ENCODE measurements at regions not wholly inside any gene's neighbourhood (a gene's known extent, or its start where the extent isn't known, plus 50 kb on each side); places are given as distances from the start of the nearest gene placed in this dataset.

DNA sequence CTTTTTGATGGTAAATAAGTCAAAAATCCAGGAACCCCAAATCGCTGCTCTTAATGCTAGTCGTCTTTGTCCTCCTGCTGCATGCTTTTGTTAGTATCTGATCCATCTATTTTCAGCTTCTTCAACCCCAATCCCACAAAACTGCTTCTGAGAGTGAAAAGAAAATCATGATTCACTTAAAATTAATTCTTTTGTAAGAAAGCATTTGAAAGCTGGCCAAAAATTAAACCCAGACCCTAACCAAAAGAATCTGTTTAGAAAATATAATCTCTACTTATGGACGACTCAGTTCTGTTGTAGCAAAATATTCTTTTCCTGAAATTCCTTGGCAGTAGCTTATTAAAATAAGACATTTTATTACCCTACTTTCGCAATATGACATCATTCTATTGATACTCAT lies 443.6 kb upstream of the SYT1 start:
- H4K20me1 ChIP-seq (replicated peaks; ENCODE audit: control insufficient read depth, extremely low read depth, insufficient read depth, low read length): no peaks in the 10 kb centered on the region
- H3K4me3 ChIP-seq (replicated peaks in 1 of 3; ENCODE audit: insufficient read depth in 1 of 3, low read depth in 1 of 3, low read length in 3 of 3): no peak overlapping the region
- H3K79me2 ChIP-seq (ENCODE audit: control insufficient read depth, insufficient read depth, low read length): no peaks in the 10 kb centered on the region
- intact Hi-C loops (cut with micrococcal nuclease): no loop called here
- no peaks in the 10 kb centered on the region for H3K9me3 ChIP-seq (replicated peaks; ENCODE audit: control insufficient read depth, insufficient read depth, low read length)
- CTCF ChIA-PET: interaction anchor here (0.8 to 0.9 kb wide), 2 partner anchors 14 to 140 kb away, joined by 3 read pairs; no protein-coding TSS in a partner anchor
- dilution Hi-C loops (cut with MboI; ENCODE audit: extremely low pct_ligation_motif_present, low sequenced_read_pairs): no loop called here
- TF ChIP-seq MYC (IDR thresholded peaks at IDR 0.05; ENCODE audit: low read depth, low read length) (no peak), FOS (IDR thresholded peaks at IDR 0.05; ENCODE audit: borderline replicate concordance, insufficient read depth, low read length) (no peak), JUN (IDR thresholded peaks at IDR 0.05; ENCODE audit: borderline replicate concordance, insufficient read depth, insufficient read length, low read depth) (no peak), EZH2 (IDR thresholded peaks at IDR 0.05; ENCODE audit: borderline replicate concordance, low read depth, low read length, severe bottlenecking) (no peak), POLR2AphosphoS5 (IDR thresholded peaks at IDR 0.05; ENCODE audit: insufficient read depth, low read depth, low read length) (no peak), GATA2 (IDR thresholded peaks at IDR 0.05; ENCODE audit: insufficient read depth, insufficient read length, low read depth, low read length) (no peak), POLR2A (IDR thresholded peaks at IDR 0.05; ENCODE audit: low read depth, low read length) (no peak)
- TF ChIP-seq, protein P1, sequence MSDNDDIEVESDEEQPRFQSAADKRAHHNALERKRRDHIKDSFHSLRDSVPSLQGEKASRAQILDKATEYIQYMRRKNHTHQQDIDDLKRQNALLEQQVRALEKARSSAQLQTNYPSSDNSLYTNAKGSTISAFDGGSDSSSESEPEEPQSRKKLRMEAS (IDR thresholded peaks at IDR 0.05; ENCODE audit: insufficient read depth, insufficient read length): no peak
- TF ChIP-seq, protein P2, sequence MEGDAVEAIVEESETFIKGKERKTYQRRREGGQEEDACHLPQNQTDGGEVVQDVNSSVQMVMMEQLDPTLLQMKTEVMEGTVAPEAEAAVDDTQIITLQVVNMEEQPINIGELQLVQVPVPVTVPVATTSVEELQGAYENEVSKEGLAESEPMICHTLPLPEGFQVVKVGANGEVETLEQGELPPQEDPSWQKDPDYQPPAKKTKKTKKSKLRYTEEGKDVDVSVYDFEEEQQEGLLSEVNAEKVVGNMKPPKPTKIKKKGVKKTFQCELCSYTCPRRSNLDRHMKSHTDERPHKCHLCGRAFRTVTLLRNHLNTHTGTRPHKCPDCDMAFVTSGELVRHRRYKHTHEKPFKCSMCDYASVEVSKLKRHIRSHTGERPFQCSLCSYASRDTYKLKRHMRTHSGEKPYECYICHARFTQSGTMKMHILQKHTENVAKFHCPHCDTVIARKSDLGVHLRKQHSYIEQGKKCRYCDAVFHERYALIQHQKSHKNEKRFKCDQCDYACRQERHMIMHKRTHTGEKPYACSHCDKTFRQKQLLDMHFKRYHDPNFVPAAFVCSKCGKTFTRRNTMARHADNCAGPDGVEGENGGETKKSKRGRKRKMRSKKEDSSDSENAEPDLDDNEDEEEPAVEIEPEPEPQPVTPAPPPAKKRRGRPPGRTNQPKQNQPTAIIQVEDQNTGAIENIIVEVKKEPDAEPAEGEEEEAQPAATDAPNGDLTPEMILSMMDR (IDR thresholded peaks at IDR 0.05; ENCODE audit: extremely low read depth in 1 of 2, insufficient read depth in 1 of 2, low read depth in 1 of 2, low read length in 2 of 2): no peak
- H3K4me2 ChIP-seq (ENCODE audit: insufficient read depth, low read length): no peak overlapping the region
- H3K9ac ChIP-seq (replicated peaks; ENCODE audit: extremely low read depth, insufficient read depth, low read length): no peak overlapping the region
- peaks cover 2% of the 10 kb centered on the region in 2 experiments for H3K27me3 ChIP-seq (ENCODE audit: control insufficient read depth in 2 of 2, insufficient read depth in 2 of 2, low read length in 2 of 2)
- H2AFZ ChIP-seq (ENCODE audit: low read depth, low read length): no peak overlapping the region
- H3K36me3 ChIP-seq (ENCODE audit: control insufficient read depth in 2 of 2, extremely low read depth in 1 of 2, insufficient read depth in 2 of 2, low read length in 2 of 2): no peaks in the 10 kb centered on the region
- FAIRE-seq (no peak), DNase-seq (ENCODE audit: low read depth, low spot score) (no peak)
- H3K4me1 ChIP-seq (ENCODE audit: control insufficient read depth, extremely low read depth, insufficient read depth, low read length): no peaks in the 10 kb centered on the region
- BruUV-seq (replicated peaks): no TSS peak
- POLR2A ChIA-PET: no interaction called here
- H3K9me1 ChIP-seq (replicated peaks; ENCODE audit: control insufficient read depth, extremely low read depth, insufficient read depth, low read length): no peaks in the 10 kb centered on the region
- H3K27ac ChIP-seq (ENCODE audit: insufficient read depth, low read depth, low read length): no peak overlapping the region
